Type B pancreatic cell (in vitro differentiated cells): ENCODE measurements at regions not wholly inside any gene's neighbourhood (a gene's known extent, or its start where the extent isn't known, plus 50 kb on each side); places are given as distances from the start of the nearest gene placed in this dataset.

ENCODE experiments used
- DNase-seq: peaks from one replicate; pipeline ENCODE4 v3.0.0; 2021; ENCODE audit warnings: mixed read lengths; ENCODE audit not compliant: unreplicated experiment; ENCODE audit errors: extremely low spot score
- H3K27ac Mint-ChIP-seq: 2 replicates; pipeline ENCODE4 v1.8.0; 2021; ENCODE audit warnings: mild to moderate bottlenecking, mixed read lengths
- H3K27me3 Mint-ChIP-seq: 2 replicates; pipeline ENCODE4 v1.8.0; 2021; ENCODE audit warnings: mixed read lengths
- H3K36me3 Mint-ChIP-seq: 2 replicates; pipeline ENCODE4 v1.8.0; 2021; ENCODE audit warnings: mixed read lengths
- H3K4me1 Mint-ChIP-seq: one replicate; pipeline ENCODE4 v1.8.0; 2021; ENCODE audit warnings: mixed read lengths; ENCODE audit not compliant: unreplicated experiment
- H3K4me3 Mint-ChIP-seq: 2 replicates; pipeline ENCODE4 v1.8.0; 2021; ENCODE audit warnings: mild to moderate bottlenecking, mixed read lengths
- H3K9me3 Mint-ChIP-seq: 2 replicates; pipeline ENCODE4 v1.8.0; 2021; ENCODE audit warnings: mixed read lengths
- CTCF ChIP-seq: fragments of 200-600 bp; sonication (generic); conservative IDR thresholded peaks from 2 replicates; pipeline ENCODE4 v1.5.0; 2021; ENCODE audit warnings: antibody characterized with exemption, mild to moderate bottlenecking

- no peak overlapping the region for H3K27ac Mint-ChIP-seq
- H3K27me3 Mint-ChIP-seq = no peaks in the 10 kb centered on the region
- no peaks in the 10 kb centered on the region for H3K36me3 Mint-ChIP-seq
- H3K4me3 Mint-ChIP-seq = no peak overlapping the region
- no peak for DNase-seq
- H3K9me3 Mint-ChIP-seq = no peaks in the 10 kb centered on the region
- TF ChIP-seq CTCF = no peak
- H3K4me1 Mint-ChIP-seq = no peaks in the 10 kb centered on the region
These were observed 695.0 kb upstream of the MAP3K7 start for GRCh38 chr6:91281901-91282300.

GRCh38 chr6:91280494-91280830, 693.6 kb upstream of the MAP3K7 start:
- no peaks in the 10 kb centered on the region for H3K9me3 Mint-ChIP-seq
- no peak overlapping the region for H3K4me3 Mint-ChIP-seq
- no peak overlapping the region for H3K27ac Mint-ChIP-seq
- no peaks in the 10 kb centered on the region for H3K4me1 Mint-ChIP-seq
- no peaks in the 10 kb centered on the region for H3K27me3 Mint-ChIP-seq
- TF ChIP-seq CTCF = no peak
- DNase-seq = no peak
- no peaks in the 10 kb centered on the region for H3K36me3 Mint-ChIP-seq

- H3K9me3 Mint-ChIP-seq = no peaks in the 10 kb centered on the region
- no peaks in the 10 kb centered on the region for H3K27me3 Mint-ChIP-seq
- H3K36me3 Mint-ChIP-seq = no peaks in the 10 kb centered on the region
- DNase-seq = no peak
- TF ChIP-seq CTCF = no peak
- H3K4me3 Mint-ChIP-seq = no peak overlapping the region
- H3K4me1 Mint-ChIP-seq = no peaks in the 10 kb centered on the region
- H3K27ac Mint-ChIP-seq = no peak overlapping the region
These were observed 693.0 kb upstream of the MAP3K7 start for GRCh38 chr6:91279740-91280493.

- TF ChIP-seq CTCF = no peak
- DNase-seq = no peak
- H3K9me3 Mint-ChIP-seq = no peaks in the 10 kb centered on the region
- H3K27ac Mint-ChIP-seq = no peak overlapping the region
- H3K4me3 Mint-ChIP-seq = no peak overlapping the region
- no peaks in the 10 kb centered on the region for H3K4me1 Mint-ChIP-seq
- no peaks in the 10 kb centered on the region for H3K27me3 Mint-ChIP-seq
- H3K36me3 Mint-ChIP-seq = no peaks in the 10 kb centered on the region
These were observed 691.5 kb upstream of the MAP3K7 start for GRCh38 chr6:91278416-91278815.

GRCh38 chr6:91276315-91276714, 689.4 kb upstream of the MAP3K7 start:
- Mint-ChIP-seq H3K4me3 (no peak overlapping the region), H3K27ac (no peak overlapping the region), H3K4me1 (no peaks in the 10 kb centered on the region), H3K27me3 (no peaks in the 10 kb centered on the region), H3K36me3 (no peaks in the 10 kb centered on the region), H3K9me3 (no peaks in the 10 kb centered on the region)
- no peak for DNase-seq
- peak; percentile 73 for TF ChIP-seq CTCF

GRCh38 chr6:91273729-91274128, 686.9 kb upstream of the MAP3K7 start:
- Mint-ChIP-seq H3K36me3 (no peaks in the 10 kb centered on the region), H3K27ac (no peak overlapping the region), H3K9me3 (no peaks in the 10 kb centered on the region), H3K4me3 (no peak overlapping the region), H3K27me3 (no peaks in the 10 kb centered on the region), H3K4me1 (no peaks in the 10 kb centered on the region)
- no peak for TF ChIP-seq CTCF
- DNase-seq = no peak
